A172 (cell line): ENCODE measurements at regions not wholly inside any gene's neighbourhood (a gene's known extent, or its start where the extent isn't known, plus 50 kb on each side); places are given as distances from the start of the nearest gene placed in this dataset.
"Not testable (repeated sequence)": the region's sequence is repeated elsewhere in the genome, so short reads cannot be mapped to it uniquely, and the experiment has no call there.

ENCODE experiments used
- DNase-seq: peaks from one replicate; pipeline ENCODE4 v3.0.0-alpha.2; 2015; ENCODE audit warnings: low spot score

GRCh38 chr5:18354828-18355227, 720.6 kb downstream of the TAF11L14 start:
- no peak for DNase-seq

- no peak for DNase-seq
These were observed 723.2 kb downstream of the TAF11L14 start for GRCh38 chr5:18357486-18357885.

- DNase-seq, result no peak
These were observed 732.0 kb downstream of the TAF11L14 start for GRCh38 chr5:18366234-18366633.

- DNase-seq, result no peak
These were observed 736.3 kb downstream of the TAF11L14 start for GRCh38 chr5:18370531-18370930.

- DNase-seq, result no peak
These were observed 741.4 kb downstream of the TAF11L14 start for GRCh38 chr5:18375641-18376040.

DNA sequence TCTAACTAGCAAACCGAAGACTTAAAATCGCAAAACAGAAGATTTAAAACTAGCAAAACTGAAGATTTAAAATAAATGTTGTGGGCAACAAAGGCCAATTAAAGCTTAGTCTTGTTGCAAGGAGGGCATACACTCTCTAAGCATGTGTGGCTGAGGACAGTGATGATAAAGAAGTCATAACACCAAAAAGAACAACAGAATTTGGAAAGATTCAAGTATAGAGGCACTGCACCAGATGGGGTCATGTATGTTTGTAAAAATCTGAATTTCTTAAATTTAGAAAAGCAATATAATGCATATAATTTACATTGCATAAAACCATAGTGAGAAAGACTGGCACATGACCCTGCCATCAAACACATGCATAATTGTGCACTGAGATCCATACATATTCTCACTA, 743.8 kb downstream of the TAF11L14 start:
- DNase-seq, result no peak

GRCh38 chr5:18379189-18379588, 744.9 kb downstream of the TAF11L14 start:
- no peak for DNase-seq

DNA sequence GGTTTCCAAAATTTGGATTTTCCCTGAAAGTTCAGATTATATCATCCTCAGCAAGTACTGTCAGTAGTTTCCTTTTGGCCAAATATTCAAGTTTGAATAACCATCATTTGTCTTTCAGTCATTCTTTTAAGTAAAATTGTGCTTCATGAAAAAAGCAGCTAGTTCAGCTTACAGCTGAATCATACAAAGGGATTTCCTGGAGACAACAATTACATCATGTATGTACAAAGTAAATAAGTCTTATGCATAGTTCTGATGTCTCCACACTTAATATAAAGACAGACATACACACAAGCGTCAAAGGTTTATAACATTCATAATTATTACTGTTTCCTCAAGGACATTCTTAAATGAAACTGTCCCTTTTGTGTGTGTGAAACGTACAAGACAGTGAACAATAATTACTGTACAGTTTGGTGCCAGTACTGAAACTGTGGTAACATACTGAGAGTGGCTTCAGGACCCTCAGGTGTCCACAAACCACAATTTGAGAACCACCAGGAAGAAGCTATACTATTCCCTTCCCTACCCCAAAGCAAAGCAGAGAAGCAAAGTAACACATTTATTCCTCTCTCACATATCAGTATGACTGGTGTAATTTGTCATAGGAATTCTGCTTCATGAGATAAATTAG, 746.6 kb downstream of the TAF11L14 start:
- no peak for DNase-seq

DNA sequence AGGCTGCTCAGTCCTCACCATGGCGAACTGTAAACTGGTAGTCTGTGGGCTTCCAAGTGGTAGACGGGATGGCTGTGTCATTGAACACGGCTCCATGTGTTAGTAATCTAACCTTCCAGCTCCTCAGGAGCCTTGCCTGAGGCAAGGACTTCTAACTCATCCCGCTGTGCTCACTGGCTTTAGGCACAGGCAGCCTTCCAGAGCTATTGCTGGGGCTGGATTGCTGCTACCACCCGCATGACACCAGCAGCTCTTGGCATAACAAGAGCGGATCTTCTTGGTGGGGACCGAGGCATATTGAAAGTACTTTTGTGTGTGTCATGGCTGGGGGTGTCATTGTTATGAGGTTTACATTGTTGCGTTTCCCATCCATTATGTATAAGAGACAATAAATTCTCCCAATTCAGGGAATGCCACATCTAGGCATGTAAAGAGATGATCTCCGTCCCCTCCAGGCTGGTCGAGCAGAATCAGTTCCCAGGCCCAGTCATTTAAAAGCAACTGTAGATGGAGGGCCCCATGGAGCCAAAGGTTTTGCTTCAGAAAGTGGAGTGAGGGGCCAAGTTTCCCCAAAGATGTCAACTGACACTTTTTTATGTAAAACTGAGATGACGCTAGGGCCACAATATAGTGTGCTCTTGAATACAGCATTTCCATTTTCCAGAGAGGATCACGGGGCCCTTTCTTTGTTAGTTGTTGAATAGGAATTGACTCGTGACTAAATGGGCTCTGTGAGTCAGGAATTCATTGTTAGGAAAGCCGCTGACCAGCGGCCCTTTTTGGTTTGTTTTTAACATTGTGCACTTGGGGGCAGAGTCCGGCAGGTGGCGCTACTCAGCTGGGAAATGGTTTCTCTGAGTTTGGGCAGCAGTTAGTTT, 759.5 kb downstream of the TAF11L14 start:
- DNase-seq, result peak; percentile 66

DNA sequence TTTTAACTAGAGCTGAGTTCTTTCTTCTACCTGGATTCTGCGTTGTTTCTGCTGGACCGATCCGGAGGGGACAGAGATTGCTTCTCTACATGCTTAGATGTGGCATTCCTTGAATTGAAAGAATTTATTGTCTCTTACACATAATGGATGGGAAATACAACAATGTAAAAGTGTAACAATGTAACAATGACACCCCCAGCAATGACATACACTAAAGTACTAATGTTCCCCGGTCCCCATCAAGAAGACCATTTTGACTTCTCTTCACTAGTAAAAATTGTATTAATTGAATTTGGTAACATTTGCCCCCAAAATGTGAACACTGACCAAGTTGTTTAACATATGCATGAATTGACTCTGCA, 760.2 kb downstream of the TAF11L14 start:
- no peak for DNase-seq

DNA sequence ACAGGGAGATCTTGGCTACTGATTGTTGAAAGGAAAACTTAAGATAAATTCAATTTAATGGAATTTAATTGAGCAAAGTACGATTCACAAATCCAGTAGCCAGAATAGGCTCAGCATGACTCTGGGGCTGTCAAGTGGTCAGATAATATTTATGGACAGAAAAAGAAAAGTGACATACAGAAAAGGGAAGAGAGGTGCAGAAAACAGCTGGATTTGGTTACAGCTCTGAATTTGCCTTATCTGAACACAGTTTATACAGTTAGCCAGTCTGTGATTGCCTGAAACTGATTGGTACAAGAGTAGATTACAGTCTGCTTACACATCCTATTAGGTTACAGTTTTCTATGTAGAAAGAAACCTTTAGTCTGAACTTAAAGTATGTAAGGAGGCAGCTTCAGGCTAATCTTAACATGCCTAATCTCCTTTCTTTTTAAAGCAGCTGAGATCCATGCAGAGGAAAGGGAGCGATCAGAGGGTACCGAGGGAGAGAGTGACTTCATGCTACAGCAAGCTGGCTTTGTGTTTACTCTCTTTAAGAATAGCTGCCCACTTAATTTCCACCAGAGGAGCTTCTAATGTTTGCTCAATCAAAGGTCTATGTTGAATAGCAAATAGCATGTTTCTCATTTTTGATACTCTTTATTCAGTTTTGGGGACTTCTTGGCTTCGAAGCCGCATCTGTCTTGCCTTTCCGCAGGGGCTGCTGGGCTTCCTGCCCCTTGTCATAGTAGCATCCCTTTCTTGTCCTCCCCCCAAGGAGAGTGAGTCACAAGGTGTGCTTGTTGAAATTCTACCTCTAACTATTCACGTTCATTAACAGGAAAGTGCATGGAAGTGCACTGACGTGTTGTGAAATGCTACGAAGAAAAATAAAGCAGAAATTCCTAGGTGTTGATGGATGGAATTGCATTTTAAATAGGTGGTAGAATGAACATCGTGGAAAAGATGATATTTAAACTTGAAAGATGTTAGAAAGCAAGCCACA, 761.2 kb downstream of the TAF11L14 start:
- no peak for DNase-seq

- DNase-seq, result no peak
These were observed 763.1 kb downstream of the TAF11L14 start for GRCh38 chr5:18397371-18397770.

- DNase-seq, result no peak
These were observed 763.6 kb downstream of the TAF11L14 start for GRCh38 chr5:18397891-18398290.

- not testable (repeated sequence) for DNase-seq
These were observed 765.4 kb downstream of the TAF11L14 start for GRCh38 chr5:18399461-18400327.

DNA sequence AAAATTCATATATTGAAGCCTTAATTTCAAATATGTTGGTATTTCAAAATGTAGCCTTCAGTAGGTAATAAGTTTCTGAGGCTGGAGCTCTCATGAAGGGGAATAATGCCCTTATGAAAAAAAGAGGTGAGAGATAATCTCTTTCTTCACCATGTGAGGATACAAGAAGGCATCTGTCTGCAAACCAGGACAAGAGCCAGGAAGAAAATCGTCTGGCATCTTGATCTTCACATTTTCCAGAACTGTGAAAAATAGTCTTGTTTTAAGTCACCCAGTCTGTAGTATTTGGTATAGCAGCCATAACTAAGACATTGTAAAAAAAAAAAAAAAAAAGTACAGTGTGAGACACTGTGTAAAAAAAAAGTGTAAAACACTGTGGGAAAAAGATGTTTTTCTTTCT, 768.9 kb downstream of the TAF11L14 start:
- DNase-seq, result no peak

- no peak for DNase-seq
These were observed 769.7 kb downstream of the TAF11L14 start for GRCh38 chr5:18403941-18404438.

DNA sequence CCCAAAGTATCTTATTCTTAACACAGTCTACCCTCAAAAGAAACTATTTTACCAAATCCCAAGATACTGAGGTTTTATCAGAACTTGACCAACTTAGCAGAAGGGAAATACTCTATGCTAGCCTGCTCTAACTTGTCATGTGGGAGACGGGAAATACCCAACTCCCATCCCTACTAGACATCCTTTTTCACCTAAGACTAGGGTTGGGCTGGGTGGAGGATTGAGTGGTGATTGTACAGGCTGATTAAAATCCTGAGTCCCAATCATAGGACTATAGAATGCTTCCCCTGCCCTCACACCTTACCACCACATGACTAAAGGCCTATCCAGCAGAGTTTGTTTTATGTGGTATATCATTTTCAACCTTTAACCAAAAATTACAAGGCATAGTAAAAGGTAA, 786.5 kb downstream of the TAF11L14 start:
- no peak for DNase-seq

- no peak for DNase-seq
These were observed 799.1 kb downstream of the TAF11L14 start for GRCh38 chr5:18433336-18433735.

- no peak for DNase-seq
These were observed 803.9 kb downstream of the TAF11L14 start for GRCh38 chr5:18438126-18438525.

GRCh38 chr5:18455521-18455920, 821.3 kb downstream of the TAF11L14 start:
- DNase-seq, result no peak

GRCh38 chr5:18457255-18457654, 823.0 kb downstream of the TAF11L14 start:
- no peak for DNase-seq
